HepG2 (cell line): ENCODE measurements at regions not wholly inside any gene's neighbourhood (a gene's known extent, or its start where the extent isn't known, plus 50 kb on each side); places are given as distances from the start of the nearest gene placed in this dataset.

Source experiments
- ATAC-seq: fragments of 200-7000 bp; cut with Tn5 transposase; 3 replicates; pipeline ENCODE4 v1.9.1; 2020; ENCODE audit warnings: mild to moderate bottlenecking, moderate library complexity
- BruUV-seq: library from RNA; stranded (reverse); fragments of 400-500 nt; replicated peaks from 2 replicates; lab custom pipeline; 2021; lab: Mats Ljungman, UMichigan
- CTCF ChIA-PET: fragments of 300-600 bp; formaldehyde crosslinking; extraction: SDS; loops from one replicate; lab custom pipeline; 2021; ENCODE audit warnings: low total read pairs, inconsistent platforms, low intra/inter-chr PET ratio; lab: Yijun Ruan, JAX
- POLR2A ChIA-PET: fragments of 350-600 bp; sonication (Branson Sonifier 250); formaldehyde crosslinking; loops from one replicate; lab custom pipeline; 2020; ENCODE audit warnings: antibody characterized with exemption, inconsistent platforms; lab: Yijun Ruan, JAX
- DNase-seq: peaks from one replicate; pipeline ENCODE4 v3.0.0-alpha.2; 2015; ENCODE audit warnings: low spot score
- FAIRE-seq: peaks from 3 replicates; lab custom pipeline; 2011; peaks lifted over from hg19 to GRCh38; lab: Jason Lieb, UNC
- H2AFZ ChIP-seq: one replicate; pipeline ENCODE4 v1.6.1; 2011; ENCODE audit warnings: low read length, inconsistent platforms
- H3K27ac ChIP-seq: fragments of 300-600 bp; 3 replicates; pipeline ENCODE4 v1.8.0; 2011; ENCODE audit warnings: mixed run types, mild to moderate bottlenecking, mixed read lengths, low read length, inconsistent platforms; ENCODE audit not compliant: insufficient read depth; ENCODE audit errors: extremely low read length
- H3K27me3 ChIP-seq, 2 experiments: fragments of 200-600 bp in 1 of 2; 2 replicates in 1 of 2; 3 replicates in 1 of 2; pipeline versions ENCODE4 v1.6.0 to v1.8.0; 2011; ENCODE audit warnings: low read length in 2 of 2, mild to moderate bottlenecking in 2 of 2, moderate library complexity in 2 of 2, inconsistent platforms in 1 of 2; ENCODE audit not compliant: insufficient read depth in 2 of 2, control insufficient read depth in 1 of 2
- H3K36me3 ChIP-seq, 2 experiments: fragments of 200-600 bp in 1 of 2; replicated peaks in 1 of 2; 2 replicates in 1 of 2; 3 replicates in 1 of 2; pipeline versions ENCODE4 v1.5.1 to v1.8.0; 2011; ENCODE audit warnings: low read length in 2 of 2, inconsistent platforms in 1 of 2; ENCODE audit not compliant: insufficient read depth in 2 of 2, control insufficient read depth in 1 of 2
- H3K4me1 ChIP-seq: 2 replicates; pipeline ENCODE4 v1.5.1; 2012; ENCODE audit warnings: low read length, inconsistent platforms; ENCODE audit not compliant: insufficient read depth
- H3K4me2 ChIP-seq: 2 replicates; pipeline ENCODE4 v1.6.0; 2011; ENCODE audit warnings: low read depth, low read length, inconsistent platforms
- H3K4me3 ChIP-seq, 3 experiments: fragments of 200-600 bp in 1 of 3; sonication (generic), shearing (Covaris generic) in 1 of 3; replicated peaks in 1 of 3; 2 replicates each; pipeline ENCODE4 v1.5.1; 2011 to 2016; ENCODE audit warnings: low read length in 3 of 3, inconsistent platforms in 2 of 3, low read depth in 2 of 3, mild to moderate bottlenecking in 2 of 3, control low read depth in 1 of 3, mixed read lengths in 1 of 3; ENCODE audit not compliant: insufficient read depth in 1 of 3
- H3K79me2 ChIP-seq: one replicate; pipeline ENCODE4 v1.6.1; 2011; ENCODE audit warnings: low read length, inconsistent platforms; ENCODE audit not compliant: insufficient read depth
- H3K9ac ChIP-seq: 2 replicates; pipeline ENCODE4 v1.6.0; 2011; ENCODE audit warnings: mild to moderate bottlenecking, low read depth, low read length, inconsistent platforms; ENCODE audit not compliant: insufficient read depth
- H3K9me3 ChIP-seq: 2 replicates; pipeline ENCODE4 v1.5.1; 2012; ENCODE audit warnings: mild to moderate bottlenecking, low read length
- H4K20me1 ChIP-seq: 2 replicates; pipeline ENCODE4 v1.6.0; 2011; ENCODE audit warnings: inconsistent platforms, mild to moderate bottlenecking, low read length, moderate library complexity; ENCODE audit not compliant: insufficient read depth
- BRD4 ChIP-seq: sonication (generic); formaldehyde crosslinking; IDR thresholded peaks from 2 replicates; pipeline ENCODE4 v1.4.0; 2020; ENCODE audit warnings: missing genetic modification reagents
- POLR2AphosphoS2 ChIP-seq: IDR thresholded peaks from 2 replicates; pipeline ENCODE4 v1.6.1; 2011; ENCODE audit warnings: low read depth, low read length, improper control_type of control experiment
- RFX1 ChIP-seq: fragments of 450-650 bp; IDR thresholded peaks from 2 replicates; pipeline ENCODE4 v1.6.1; 2017
- RFX5 ChIP-seq: IDR thresholded peaks from 2 replicates; pipeline ENCODE4 v1.6.1; 2011; ENCODE audit warnings: low read depth, low read length, improper control_type of control experiment
- SMAD1 ChIP-seq: sonication (generic); formaldehyde crosslinking; IDR thresholded peaks from 2 replicates; pipeline ENCODE4 v1.4.0; 2020; ENCODE audit warnings: missing genetic modification reagents, low read depth, mild to moderate bottlenecking, borderline replicate concordance
- TCF7L2 ChIP-seq: IDR thresholded peaks from 2 replicates; pipeline ENCODE4 v1.6.1; 2011; ENCODE audit warnings: mild to moderate bottlenecking, low read depth, low read length, moderate library complexity
- TFAP4 ChIP-seq: sonication (generic); IDR thresholded peaks from 2 replicates; pipeline ENCODE4 v1.6.1; 2016; ENCODE audit warnings: low read depth, borderline replicate concordance
- ZNF121 ChIP-seq: sonication (generic); formaldehyde crosslinking; IDR thresholded peaks from 2 replicates; pipeline ENCODE4 v1.5.0; 2020; ENCODE audit warnings: mild to moderate bottlenecking, missing genetic modification reagents
- ZNF597 ChIP-seq: sonication (generic); formaldehyde crosslinking; IDR thresholded peaks from 2 replicates; pipeline ENCODE4 v1.5.0; 2020; ENCODE audit warnings: missing genetic modification reagents
- ZNF773 ChIP-seq: sonication (generic); formaldehyde crosslinking; IDR thresholded peaks from 2 replicates; pipeline ENCODE4 v1.4.0; 2020; ENCODE audit warnings: missing genetic modification reagents, borderline replicate concordance
- WGBS: methylation state at CpG from one replicate; pipeline ENCODE4 v1.1.6; 2017; ENCODE audit warnings: low lambda C conversion rate; 5-methylcytosine and 5-hydroxymethylcytosine counted together
- in situ Hi-C: cut with HindIII; loops from 2 replicates; pipeline ENCODE4 v1.10.0; 2017; ENCODE audit warnings: low pct_unique_long_range_greater_than_20kb; ENCODE audit not compliant: extremely low pct_ligation_motif_present
- intact Hi-C: fragments of 100-400 bp; cut with micrococcal nuclease; formaldehyde crosslinking; loops from one replicate; pipeline ENCODE4 v1.10.0; 2022; ENCODE audit not compliant: unreplicated experiment

GRCh38 chr7:387132-388022, 97.4 kb downstream of the FOXL3 start:
- POLR2A ChIA-PET, result no interaction called here
- CTCF ChIA-PET, result no interaction called here
- Histone ChIP-seq H3K9ac (no peak overlapping the region), H2AFZ (no peak overlapping the region), H3K4me1 (peaks cover 19% of the 10 kb centered on the region), H4K20me1 (no peaks in the 10 kb centered on the region), H3K4me2 (no peak overlapping the region), H3K27ac (no peak overlapping the region), H3K27me3 (peaks cover 8 to 37% of the 10 kb centered on the region in 2 experiments; a peak in 4 of 5 replicates), H3K9me3 (peaks cover 12% of the 10 kb centered on the region; the same call in 1 of the 2 replicates), H3K79me2 (no peaks in the 10 kb centered on the region), H3K4me3 (no peak overlapping the region), H3K36me3 (no peaks in the 10 kb centered on the region)
- in situ Hi-C loops, result no loop called here
- no peak for FAIRE-seq
- WGBS, result 82% methylated on average over 34 of the region's 35 CpGs
- no peak for ATAC-seq
- no TSS peak for BruUV-seq
- no peak for DNase-seq
- intact Hi-C loops, result no loop called here
- TF ChIP-seq BRD4 (CRISPR knock-in tag), result no peak
- TF ChIP-seq TFAP4, result no peak
- TF ChIP-seq ZNF597 (CRISPR knock-in tag), result no peak
- no peak for TF ChIP-seq ZNF773 (CRISPR knock-in tag)
- no peak for TF ChIP-seq SMAD1 (CRISPR knock-in tag)
- TF ChIP-seq RFX5, result no peak
- no peak for TF ChIP-seq TCF7L2
- TF ChIP-seq RFX1, result no peak
- no peak for TF ChIP-seq POLR2AphosphoS2
- no peak for TF ChIP-seq ZNF121 (CRISPR knock-in tag)
